RWPE1 (cell line): ENCODE measurements at regions not wholly inside any gene's neighbourhood (a gene's known extent, or its start where the extent isn't known, plus 50 kb on each side); places are given as distances from the start of the nearest gene placed in this dataset.
A peak's percentile ranks its signal among the peaks of the same experiment; 100 is the strongest.

ENCODE experiments used
- CTCF ChIA-PET: fragments of 350-600 bp; sonication (Branson Sonifier 250); formaldehyde crosslinking; extraction: SDS; loops from one replicate; lab custom pipeline; 2021; lab: Yijun Ruan, JAX
- POLR2A ChIA-PET: fragments of 400-600 bp; formaldehyde crosslinking; extraction: SDS; loops from one replicate; lab custom pipeline; 2020; ENCODE audit warnings: antibody characterized with exemption; ENCODE audit not compliant: low non-redundant PET; lab: Yijun Ruan, JAX
- DNase-seq: peaks from one replicate; pipeline ENCODE4 v3.0.0; 2012; ENCODE audit warnings: low spot score
- H3K27ac ChIP-seq: fragments of 450-650 bp; 2 replicates; pipeline ENCODE4 v1.5.1; 2017
- TF ChIP-seq, protein P1 (sequence below): fragments of 450-650 bp; conservative IDR thresholded peaks from 2 replicates; pipeline ENCODE4 v1.5.1; 2017; ENCODE audit warnings: low read depth, mild to moderate bottlenecking

DNA sequence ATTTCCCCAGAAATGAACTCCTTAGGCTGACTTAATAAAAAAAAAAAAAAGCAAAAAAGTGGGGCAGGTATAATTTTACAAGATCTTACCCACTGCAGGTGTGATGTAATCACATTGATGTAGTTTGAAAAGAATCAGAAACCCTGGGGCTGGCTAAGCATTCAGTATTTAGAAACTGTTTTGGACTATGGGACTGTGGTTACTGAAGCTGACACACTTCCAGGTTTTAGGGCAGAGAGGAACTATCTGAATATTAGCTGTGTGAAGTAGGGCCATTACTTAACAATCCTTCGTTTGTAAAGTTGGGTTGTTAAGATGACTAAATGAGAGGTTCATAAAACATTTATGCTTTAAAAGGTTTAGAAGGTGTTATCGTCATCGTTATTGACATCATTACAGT is 165.3 kb downstream of the FASLG start:
- DNase-seq = no peak
- H3K27ac ChIP-seq = no peak overlapping the region
- TF ChIP-seq, protein P1, sequence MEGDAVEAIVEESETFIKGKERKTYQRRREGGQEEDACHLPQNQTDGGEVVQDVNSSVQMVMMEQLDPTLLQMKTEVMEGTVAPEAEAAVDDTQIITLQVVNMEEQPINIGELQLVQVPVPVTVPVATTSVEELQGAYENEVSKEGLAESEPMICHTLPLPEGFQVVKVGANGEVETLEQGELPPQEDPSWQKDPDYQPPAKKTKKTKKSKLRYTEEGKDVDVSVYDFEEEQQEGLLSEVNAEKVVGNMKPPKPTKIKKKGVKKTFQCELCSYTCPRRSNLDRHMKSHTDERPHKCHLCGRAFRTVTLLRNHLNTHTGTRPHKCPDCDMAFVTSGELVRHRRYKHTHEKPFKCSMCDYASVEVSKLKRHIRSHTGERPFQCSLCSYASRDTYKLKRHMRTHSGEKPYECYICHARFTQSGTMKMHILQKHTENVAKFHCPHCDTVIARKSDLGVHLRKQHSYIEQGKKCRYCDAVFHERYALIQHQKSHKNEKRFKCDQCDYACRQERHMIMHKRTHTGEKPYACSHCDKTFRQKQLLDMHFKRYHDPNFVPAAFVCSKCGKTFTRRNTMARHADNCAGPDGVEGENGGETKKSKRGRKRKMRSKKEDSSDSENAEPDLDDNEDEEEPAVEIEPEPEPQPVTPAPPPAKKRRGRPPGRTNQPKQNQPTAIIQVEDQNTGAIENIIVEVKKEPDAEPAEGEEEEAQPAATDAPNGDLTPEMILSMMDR = no peak
- CTCF ChIA-PET = interaction anchor here (0.5 to 1.1 kb wide), 2 partner anchors 82 to 869 kb away, joined by 3 to 4 read pairs; no protein-coding TSS in a partner anchor
- POLR2A ChIA-PET = no interaction called here

DNA sequence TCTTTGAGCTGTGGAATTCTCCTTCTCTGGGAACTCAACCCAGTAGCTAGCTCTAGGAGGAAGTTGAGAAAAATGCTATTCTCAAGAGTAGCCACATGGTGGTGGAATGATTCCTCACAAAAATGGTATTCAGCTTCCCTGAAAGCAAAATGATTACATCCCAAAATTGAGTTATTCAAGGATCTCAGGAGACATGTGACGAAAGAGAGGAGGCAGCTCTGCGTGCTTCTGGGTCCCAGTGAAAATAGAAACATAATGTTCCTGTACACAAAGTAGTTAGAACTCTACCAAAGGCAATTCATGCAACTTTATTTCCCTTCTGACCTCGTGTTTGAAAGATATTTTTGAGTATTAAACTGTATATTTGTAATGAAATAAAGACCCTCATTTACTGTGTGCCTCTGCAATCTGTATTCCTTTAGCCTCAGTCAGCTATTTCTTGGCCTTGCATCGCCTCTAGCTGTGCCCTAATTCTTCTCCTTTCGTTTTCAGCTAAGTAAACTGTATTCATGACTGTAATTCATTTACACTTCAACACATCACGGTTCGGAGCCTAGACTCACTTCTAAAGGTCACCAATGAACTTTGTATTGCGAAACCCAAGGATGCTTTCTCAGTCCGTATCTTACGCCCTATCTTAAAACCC is 167.3 kb downstream of the FASLG start:
- TF ChIP-seq, protein P1 = peak; percentile 60
- ChIA-PET CTCF (interaction anchor here (0.5 to 2.8 kb wide), 7 partner anchors 19 to 400 kb away, joined by 3 to 46 read pairs (median 4); no protein-coding TSS in a partner anchor), POLR2A (no interaction called here)
- no peak overlapping the region for H3K27ac ChIP-seq
- DNase-seq = peak; percentile 57

DNA sequence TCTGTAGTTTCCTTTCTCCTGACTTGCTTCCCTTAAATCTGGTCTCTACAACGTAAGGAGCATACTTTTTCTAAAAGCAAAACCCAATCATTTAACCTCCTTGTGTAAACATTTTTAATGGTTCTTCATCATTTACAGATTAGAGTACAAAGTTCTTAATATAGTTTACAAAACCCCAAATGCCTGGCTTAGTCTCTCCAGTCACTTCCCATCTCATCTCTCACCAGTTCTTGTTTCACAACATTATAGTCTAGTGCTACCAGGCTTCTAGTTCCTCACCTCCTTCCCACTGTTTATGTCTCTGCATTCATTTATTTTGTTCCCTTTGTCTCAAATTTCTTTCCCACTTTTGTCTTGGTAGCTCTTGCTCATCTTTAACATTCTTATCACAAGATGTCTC is 168.4 kb downstream of the FASLG start:
- TF ChIP-seq, protein P1 = no peak
- DNase-seq = no peak
- no peak overlapping the region for H3K27ac ChIP-seq
- CTCF ChIA-PET = interaction anchor here (0.7 to 2.8 kb wide), 2 partner anchors 84 to 375 kb away, joined by 3 to 46 read pairs; no protein-coding TSS in a partner anchor
- POLR2A ChIA-PET = no interaction called here

DNA sequence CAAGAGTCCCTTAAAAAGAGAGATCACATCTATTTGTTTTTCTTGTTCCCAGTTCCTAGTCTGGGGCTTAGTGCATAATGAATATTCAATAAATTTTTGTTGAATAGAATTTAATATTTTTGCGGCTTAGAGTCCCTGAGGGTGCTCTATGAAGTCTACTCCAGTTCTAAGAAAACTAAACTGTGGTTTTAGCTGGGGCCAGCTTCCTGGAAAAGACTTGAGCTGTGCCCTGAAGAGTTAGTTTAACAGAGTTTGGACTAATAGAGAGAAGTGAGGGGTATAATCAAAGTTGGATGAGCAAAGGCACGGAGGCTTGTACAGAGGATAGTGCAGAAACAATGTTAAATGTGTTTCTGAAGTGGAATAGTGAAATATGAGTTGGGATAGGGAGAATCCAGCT is 168.9 kb downstream of the FASLG start:
- ChIA-PET POLR2A (no interaction called here), CTCF (interaction anchor here (1.2 kb wide), 1 partner anchor 374 kb away, joined by 7 read pairs; no protein-coding TSS in a partner anchor)
- TF ChIP-seq, protein P1 = no peak
- DNase-seq = no peak
- H3K27ac ChIP-seq = no peak overlapping the region

DNA sequence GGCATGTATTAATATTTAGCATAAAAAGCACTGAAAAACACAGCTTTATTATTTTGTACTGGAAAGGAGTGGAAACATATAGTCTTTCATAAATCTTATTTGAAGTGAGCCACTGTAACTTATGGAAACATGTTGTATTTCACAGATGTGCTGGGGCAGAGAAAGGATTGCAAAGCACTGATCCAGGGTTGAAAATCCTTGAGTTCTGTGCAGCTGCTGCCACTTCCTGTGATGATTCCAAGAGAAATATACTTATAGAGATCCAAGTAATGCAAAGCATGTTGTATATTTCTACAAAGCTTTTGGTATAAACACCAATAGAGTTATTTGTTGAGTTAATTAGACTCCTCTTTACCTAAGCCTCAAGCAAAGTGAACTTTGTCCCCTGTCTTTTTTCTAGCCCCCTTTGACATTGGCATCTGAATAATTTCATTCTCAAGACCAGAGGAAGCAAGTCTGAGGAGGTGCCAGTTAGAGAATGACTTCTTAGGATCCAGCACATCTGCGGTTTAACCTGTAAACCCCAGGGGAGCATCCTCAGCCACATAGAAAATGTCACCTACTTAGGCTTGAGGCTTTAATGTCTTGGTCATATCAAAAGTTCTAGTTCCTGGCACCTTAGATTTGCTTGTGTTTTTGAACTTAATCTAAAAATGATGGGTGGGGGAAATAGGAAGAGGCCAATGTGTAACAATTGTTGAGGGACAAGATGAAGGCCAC is 173.3 kb downstream of the FASLG start:
- TF ChIP-seq, protein P1 = no peak
- no peak for DNase-seq
- H3K27ac ChIP-seq = no peak overlapping the region
- POLR2A ChIA-PET = no interaction called here
- CTCF ChIA-PET = no interaction called here

DNA sequence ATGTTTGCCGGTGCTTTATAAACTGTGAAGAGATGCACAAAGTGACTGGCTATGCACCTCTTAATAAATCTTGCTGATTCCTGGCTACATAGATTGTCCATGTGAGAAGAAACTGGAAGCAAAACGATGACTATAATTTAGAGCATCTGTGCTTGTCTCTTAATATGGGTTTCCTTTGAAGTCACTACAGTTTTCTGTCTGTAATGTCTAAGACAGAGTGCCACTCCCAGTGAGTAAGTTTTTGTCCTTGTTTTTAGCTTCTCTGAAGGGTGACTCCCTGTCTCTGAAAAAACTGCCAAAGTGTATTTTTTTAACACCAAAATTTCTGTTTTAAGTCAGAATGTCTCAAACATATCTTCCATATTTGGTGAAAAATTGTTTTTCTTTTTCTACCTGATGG is 175.1 kb downstream of the FASLG start:
- CTCF ChIA-PET = no interaction called here
- H3K27ac ChIP-seq = no peak overlapping the region
- TF ChIP-seq, protein P1 = no peak
- no peak for DNase-seq
- POLR2A ChIA-PET = no interaction called here
